A673 (cell line): ENCODE measurements at regions not wholly inside any gene's neighbourhood (a gene's known extent, or its start where the extent isn't known, plus 50 kb on each side); places are given as distances from the start of the nearest gene placed in this dataset.

ENCODE experiments used
- EZH2 ChIP-seq: fragments of 200-600 bp; sonication (generic); IDR thresholded peaks from 2 replicates; pipeline ENCODE4 v1.6.1; 2017; ENCODE audit warnings: borderline replicate concordance, low read depth, mild to moderate bottlenecking, mixed read lengths, antibody characterized with exemption, low read length; ENCODE audit not compliant: poor library complexity, severe bottlenecking
- TF ChIP-seq, protein P1 (sequence below): fragments of 300-800, 200-600 bp; sonication (generic); conservative IDR thresholded peaks from 2 replicates; pipeline ENCODE4 v1.5.1; 2017; ENCODE audit warnings: low read depth, mild to moderate bottlenecking, antibody characterized with exemption, low read length, moderate library complexity, mixed read lengths

DNA sequence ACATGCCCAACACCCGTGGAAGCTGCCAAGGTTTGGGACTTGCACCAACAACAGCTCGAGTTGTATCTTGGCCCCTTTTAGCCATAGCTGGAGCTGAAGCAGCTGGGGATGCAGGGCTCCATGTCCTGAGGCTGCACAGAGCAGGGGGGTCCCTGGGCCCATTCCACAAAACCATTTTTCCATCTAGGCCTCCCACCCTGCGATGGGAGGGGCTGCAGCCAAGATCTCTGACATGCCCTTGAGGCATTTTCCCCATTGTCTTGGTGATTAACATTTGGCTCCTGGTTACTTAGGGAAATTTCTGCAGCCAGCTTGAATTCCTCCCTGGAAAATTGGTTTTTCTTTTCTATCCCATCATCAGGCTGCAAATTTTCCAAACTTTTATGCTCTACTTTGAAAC lies 637.8 kb upstream of the VSTM2A start:
- TF ChIP-seq, protein P1, sequence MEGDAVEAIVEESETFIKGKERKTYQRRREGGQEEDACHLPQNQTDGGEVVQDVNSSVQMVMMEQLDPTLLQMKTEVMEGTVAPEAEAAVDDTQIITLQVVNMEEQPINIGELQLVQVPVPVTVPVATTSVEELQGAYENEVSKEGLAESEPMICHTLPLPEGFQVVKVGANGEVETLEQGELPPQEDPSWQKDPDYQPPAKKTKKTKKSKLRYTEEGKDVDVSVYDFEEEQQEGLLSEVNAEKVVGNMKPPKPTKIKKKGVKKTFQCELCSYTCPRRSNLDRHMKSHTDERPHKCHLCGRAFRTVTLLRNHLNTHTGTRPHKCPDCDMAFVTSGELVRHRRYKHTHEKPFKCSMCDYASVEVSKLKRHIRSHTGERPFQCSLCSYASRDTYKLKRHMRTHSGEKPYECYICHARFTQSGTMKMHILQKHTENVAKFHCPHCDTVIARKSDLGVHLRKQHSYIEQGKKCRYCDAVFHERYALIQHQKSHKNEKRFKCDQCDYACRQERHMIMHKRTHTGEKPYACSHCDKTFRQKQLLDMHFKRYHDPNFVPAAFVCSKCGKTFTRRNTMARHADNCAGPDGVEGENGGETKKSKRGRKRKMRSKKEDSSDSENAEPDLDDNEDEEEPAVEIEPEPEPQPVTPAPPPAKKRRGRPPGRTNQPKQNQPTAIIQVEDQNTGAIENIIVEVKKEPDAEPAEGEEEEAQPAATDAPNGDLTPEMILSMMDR: no peak
- no peak for TF ChIP-seq EZH2
